ENCODE measurements at regions not wholly inside any gene's neighbourhood (a gene's known extent, or its start where the extent isn't known, plus 50 kb on each side); places are given as distances from the start of the nearest gene placed in this dataset.

DNA sequence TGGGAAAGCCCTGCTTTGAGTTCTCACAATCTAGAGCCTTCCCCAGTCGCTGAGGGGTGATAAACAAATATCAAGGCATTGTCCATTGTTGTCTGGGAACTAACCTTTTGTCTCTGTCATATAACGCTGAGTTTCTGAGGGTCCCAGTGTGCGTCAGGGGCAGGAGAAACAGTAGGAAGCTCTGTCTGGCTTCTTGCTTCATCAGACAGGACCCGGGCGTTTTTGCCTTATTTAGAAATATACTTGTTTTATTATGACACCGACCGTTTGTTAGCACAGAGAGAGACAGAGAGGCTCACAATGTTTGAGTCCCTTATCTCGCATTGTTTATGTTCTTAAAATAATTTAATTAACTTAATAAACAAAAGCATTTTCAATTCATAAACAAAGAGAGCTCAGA lies 204.9 kb upstream of the GAS1 start:
- DNase-seq (ENCODE audit: low read depth in 2 of 2) = no peak

DNA sequence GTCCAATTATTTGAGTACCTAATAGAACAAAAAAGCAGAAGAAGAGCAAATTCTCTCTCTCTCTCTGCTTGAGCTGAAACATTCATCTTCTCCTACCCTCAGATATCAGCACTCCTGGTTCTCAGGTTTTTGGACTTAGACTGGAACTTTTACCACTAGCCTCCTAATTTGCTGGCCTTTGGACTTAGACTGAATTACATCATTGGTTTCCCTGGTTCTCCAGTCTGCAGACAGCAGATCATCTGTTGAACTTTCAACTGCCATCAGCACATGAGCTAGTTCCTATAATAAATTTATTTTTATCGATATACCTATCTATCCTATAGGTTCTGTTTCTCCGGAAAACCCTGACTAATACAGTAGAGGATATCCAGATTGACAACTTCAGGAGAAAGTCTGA lies 208.9 kb upstream of the GAS1 start:
- no peak for DNase-seq (ENCODE audit: low read depth in 2 of 2)

DNA sequence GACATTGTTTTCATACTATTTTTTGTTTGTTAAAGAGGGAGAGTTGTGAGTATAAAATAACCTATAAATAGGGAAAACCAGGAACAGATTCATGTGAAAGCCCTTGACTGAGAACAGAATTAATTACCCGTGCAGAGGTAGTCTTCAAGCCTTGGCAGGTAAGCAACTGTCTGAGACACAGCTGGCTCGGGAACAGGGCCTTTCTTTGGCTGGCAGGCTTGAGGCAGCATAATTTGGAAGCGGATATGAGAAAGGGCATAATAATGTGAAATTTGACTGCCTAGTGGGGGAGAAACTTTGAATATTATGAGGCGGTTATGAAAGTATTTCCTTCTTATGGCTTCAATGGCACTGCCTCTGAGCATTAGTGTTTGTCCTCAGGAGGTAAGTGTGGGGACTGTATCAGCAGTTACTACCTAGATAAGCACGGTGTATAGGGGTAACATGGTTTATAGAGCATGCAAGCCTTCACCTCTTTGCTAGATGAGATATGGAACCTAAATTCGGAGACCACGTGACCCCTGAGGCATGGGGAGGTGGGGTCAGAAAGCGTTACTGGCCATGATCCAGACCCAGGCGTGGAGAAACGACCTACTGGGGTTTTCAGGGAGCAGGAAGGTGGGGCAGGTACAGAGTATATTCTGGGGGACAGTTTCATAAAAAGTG lies 210.2 kb upstream of the GAS1 start:
- no peak for DNase-seq (ENCODE audit: low read depth in 2 of 2)

DNA sequence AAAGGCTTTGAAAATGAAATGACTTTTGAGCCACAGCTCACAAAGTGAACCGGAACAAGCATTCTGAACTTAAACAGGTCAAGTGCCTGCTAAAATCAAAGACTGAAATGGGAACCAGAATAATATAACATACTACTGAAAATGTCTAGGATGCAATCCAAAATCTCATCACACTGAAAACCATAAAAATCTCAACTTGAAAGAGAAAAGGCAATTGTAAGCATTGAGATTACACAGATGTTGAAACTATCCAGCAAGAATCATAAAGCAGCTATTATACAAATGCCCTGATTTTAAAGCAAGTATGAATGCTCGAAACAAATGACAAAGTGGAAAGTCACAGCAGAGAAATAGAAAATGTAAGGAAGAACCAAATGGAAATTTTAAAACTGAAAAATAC lies 211.5 kb upstream of the GAS1 start:
- no peak for DNase-seq (ENCODE audit: low read depth in 2 of 2)

DNA sequence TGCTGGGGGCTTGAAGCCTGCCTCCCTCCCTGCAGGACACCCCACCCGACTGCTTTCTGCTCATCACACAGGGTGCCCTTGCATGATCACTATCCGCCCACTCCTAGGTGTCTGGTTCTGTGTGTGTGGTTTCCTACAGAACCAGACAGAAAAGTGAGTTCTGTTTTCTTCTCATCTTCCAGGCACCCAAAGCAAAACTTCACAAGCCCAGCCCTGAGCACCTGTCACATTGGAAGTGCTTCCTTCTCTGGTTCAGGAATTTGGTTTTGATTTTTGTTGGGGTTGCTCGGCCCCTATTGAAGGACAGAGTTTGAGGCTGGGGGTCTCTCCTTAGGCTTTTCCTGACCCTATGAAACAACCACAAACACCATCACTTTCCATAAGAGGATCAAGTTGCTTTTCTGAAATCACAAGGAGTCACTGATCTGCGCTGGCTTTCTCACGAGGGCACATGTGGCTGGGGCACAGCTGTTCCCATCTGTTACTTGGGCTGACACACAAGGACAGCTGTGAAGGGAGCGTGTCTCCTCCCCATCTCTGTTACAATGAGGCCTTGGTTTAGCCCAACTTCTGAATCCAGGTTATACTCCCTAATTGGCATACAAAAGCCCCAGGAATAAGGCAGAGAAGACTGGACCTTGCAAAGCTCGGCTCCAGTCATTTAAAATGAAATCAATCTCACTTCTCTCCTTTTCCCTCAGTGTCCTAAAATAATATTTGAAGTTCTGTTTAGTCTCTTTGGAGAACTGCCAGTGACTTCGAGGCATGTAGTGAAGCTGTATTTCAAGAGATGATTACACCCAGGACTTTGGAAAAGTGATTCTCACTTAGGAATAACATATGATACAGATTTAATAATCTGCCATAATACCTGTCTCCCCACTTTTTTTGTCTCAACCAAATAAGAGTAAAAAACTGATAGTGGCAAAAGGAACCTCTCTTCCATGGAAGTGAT lies 213.1 kb upstream of the GAS1 start:
- no peak for DNase-seq (ENCODE audit: low read depth in 2 of 2)

DNA sequence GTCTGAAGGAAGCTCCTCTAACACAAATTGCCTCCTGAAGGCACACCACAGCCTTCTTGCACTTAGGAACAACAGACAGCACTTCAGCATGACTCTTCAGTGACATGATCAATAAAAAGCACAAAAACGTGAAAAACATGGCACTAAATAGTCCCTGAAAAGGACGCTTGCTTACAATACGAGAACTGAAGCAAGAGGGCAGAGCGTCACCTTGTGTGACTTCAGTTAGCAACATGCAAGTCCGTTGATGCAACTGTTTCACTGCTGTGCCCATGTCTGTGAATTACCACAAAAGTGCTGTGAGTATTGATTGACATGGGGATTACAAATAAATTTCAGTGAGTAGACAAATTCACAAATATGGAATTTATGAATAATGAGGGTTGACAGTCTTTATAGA lies 219.9 kb upstream of the GAS1 start:
- no peak for DNase-seq (ENCODE audit: low read depth in 2 of 2)

DNA sequence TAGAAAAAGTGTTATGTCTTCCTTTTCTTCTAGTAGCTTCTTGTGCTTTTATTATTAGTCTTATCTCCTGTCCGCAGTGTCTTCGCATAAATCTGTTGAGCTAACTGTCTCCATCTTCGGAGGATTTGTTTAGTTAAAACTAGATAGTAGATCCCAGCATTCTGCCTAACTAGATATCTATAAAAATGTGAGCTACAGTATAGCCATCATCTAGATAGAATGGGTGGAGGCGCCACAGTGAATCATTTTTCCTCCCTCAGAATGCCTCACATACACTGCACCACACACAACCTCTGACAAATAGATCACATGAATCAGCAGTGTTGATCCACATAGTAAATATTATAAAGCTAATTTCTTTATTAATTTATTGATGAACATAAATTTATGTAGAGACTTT lies 220.3 kb upstream of the GAS1 start:
- DNase-seq (ENCODE audit: low read depth in 2 of 2) = no peak

DNA sequence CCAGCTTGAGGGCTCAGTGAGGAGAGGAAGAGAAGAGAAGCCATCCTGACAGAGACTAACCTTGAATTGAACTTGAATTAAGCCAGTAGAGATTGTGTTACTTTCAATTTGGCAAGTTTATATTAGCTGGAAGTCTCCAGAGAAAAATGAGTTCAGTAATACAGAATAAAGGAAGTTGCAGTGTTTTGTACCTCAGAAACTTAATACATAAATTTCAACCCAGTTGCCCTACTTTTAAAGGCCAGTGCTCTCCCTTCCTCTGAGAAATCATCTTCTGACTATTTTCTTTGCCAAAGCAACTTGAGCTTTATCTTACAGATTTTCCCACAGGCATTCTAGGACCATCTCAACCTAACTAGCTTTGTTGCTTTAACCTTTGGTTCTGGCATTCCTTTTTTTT lies 231.0 kb upstream of the GAS1 start:
- no peak for DNase-seq (ENCODE audit: low read depth in 2 of 2)

DNA sequence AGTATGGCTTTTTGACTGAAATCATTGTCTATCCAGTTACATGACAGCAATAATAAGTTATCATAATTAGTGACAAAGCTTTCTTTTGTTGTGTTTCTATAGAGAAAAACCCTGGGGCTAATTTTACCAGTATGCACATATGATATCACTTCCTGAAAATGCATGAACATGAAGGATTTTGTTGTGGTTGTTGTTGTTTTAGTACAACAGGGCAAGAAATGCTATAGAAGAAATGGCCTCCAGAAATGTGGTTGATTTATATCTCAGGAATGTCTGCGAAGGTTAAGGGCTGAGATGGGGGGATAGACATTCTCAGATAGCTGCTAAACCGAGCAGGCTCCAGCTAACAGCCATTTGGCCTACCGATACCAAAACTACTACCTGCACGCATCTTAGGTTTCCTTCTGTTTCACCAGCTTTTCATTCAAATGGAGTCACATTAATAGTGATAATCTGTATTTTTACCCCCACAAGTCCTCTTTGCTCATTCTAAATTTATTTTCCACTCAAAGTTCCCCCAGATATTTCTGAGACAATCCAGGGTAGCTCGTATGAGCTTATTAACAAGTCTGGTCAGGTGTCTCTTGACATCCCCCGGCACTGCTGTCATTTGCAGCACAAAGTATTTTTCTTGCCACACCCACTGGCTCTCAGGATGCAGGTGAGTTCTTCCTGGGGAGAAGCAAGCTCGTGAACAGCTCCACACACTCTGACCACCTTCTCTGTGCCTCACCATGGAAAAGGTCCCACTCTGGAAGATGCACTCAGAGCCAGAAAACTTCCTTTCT lies 232.4 kb upstream of the GAS1 start:
- no peak for DNase-seq (ENCODE audit: low read depth in 2 of 2)

DNA sequence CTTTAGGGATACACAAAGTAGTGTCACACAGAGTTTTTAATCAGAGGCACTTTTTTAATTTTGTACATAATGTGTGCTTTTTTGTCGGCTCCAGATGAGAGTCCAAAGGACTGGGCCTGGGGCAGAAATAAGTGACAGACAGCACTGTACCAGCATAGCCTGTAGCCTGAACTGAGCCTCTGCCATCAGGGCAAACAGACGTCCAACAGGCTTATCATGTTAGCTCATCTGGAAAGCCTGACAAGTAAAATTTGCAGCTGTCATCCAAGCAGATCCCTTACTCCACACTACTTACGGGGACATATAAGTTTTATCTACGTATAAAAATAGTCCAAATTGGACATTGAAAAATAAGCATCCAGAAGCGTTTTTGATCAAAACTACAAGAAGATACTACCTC lies 233.1 kb upstream of the GAS1 start:
- DNase-seq (ENCODE audit: low read depth in 2 of 2) = no peak

DNA sequence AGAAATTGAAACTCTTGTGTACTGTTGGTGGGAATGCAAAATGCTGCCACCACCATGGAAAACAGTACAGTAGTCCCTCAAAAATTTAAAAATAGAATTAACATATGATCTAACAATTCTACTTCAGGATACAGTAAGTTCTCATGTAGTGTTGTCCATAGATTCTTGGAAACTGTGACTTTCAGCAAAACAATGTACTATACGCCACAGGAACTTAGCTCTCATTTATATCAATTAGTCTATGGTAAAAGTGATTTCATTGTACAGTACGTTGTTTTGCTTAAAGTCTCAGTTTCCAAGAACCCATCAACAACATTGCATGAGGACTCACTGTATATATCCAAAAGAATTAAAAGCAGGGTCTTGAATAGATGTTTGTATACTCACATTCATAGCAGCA lies 233.5 kb upstream of the GAS1 start:
- DNase-seq (ENCODE audit: low read depth in 2 of 2) = no peak

DNA sequence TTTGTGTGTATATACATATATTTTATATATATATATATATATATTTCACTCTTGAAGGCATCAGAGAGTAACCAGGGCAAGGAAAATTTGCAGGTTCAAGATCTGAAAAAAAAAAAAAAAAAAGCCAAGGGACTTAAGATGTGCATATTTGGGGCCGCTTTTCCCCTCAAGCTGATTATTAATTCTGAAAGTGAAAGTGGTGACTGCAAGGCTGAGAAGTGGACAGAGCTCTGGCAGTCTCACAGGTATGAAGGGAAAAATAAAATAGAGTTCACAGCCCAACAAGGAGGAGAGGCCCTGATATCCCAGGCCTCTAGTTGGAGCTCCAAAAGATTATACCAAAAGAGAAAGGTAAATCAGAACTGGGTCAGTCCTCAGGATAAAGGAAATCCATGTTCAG lies 234.4 kb upstream of the GAS1 start:
- DNase-seq (ENCODE audit: low read depth in 2 of 2) = no peak

DNA sequence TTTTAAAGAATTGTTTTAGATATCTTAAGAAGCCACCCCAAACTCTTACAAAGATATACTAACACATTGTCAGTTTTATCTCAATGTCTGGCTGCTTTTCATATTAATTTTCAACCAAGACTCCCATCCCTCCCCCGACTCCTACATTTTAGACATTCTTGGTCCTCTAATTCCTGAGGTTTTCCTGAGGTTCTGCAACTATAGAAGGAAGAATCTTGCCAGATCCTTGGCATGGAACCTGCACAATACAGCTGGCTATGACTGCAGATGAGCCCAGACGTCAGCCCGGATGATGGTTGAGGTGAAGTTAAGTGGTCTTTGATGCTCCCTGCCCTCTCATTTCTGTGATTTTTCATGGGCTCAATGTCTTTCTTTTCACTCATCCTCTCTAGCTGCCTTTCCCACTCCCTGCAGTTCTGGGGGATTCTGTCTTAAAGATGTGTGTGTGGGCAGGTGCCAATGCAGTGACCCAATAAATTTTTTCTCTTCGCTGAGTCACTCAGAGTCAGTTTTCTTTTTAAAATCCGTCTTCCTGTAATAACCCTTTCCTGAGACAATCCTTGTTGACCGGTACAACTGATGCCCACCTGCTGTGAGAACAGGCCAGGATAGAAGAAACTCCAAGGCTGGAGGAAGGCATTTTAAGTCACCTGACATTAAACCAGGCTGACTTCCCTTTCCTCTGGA lies 237.8 kb upstream of the GAS1 start:
- DNase-seq (ENCODE audit: low read depth in 2 of 2) = no peak

DNA sequence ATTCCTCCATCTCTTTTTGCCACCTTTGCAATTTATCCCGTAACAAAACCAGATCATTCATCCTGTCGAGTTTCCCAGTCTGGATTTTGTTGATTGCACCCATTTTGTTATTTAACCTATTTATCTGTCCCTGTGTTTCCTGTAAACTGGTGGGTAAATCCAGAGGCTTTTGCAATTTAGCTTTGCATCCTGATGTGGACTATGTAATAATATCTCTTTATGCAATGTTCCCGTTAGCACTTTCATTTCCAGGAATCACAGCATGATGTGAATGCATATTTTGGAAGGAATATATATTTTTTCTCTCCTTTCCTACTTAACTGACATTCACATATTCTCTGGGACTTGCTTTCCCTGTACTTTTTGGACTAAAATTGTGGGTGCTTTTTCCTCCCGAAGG lies 240.3 kb upstream of the GAS1 start:
- DNase-seq (ENCODE audit: low read depth in 2 of 2) = no peak

DNA sequence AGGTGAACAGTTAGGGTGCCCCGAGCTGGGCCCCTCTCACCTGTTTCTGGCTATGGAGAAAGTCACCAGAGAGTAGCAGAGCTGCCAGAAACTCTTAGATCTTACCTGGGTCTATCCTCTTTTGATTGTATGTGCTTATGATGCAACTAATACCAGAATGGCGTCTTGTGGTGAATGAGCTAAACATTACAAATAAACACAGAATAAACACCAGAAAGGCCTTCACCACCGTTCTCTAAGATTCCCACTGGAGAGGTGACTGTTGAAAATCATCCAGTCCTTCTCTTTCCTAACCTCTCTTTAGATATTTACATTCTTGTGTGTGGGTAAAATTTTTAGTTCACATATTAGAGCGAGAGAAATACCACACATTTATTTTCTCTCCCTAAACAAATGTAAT lies 241.7 kb upstream of the GAS1 start:
- DNase-seq (ENCODE audit: low read depth in 2 of 2) = no peak

DNA sequence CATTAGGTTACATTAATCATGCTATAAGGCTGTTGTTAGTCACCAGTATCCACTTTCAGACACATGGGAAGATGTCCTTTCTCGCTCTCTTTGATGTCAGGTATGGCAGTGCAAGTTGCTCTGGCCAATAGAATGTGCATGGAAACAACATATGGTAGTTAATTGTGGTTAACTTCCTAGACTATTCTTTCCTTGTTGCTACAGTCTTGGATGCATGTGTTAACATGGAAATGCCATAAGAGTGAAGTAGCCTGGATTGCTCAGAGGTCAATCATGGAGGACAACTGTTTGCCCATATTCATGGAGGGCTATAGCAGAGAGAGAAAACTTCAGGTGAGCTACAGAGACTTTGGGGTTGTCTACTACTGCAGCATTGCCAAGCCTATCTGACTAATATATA lies 245.8 kb upstream of the GAS1 start:
- no peak for DNase-seq (ENCODE audit: low read depth in 2 of 2)

DNA sequence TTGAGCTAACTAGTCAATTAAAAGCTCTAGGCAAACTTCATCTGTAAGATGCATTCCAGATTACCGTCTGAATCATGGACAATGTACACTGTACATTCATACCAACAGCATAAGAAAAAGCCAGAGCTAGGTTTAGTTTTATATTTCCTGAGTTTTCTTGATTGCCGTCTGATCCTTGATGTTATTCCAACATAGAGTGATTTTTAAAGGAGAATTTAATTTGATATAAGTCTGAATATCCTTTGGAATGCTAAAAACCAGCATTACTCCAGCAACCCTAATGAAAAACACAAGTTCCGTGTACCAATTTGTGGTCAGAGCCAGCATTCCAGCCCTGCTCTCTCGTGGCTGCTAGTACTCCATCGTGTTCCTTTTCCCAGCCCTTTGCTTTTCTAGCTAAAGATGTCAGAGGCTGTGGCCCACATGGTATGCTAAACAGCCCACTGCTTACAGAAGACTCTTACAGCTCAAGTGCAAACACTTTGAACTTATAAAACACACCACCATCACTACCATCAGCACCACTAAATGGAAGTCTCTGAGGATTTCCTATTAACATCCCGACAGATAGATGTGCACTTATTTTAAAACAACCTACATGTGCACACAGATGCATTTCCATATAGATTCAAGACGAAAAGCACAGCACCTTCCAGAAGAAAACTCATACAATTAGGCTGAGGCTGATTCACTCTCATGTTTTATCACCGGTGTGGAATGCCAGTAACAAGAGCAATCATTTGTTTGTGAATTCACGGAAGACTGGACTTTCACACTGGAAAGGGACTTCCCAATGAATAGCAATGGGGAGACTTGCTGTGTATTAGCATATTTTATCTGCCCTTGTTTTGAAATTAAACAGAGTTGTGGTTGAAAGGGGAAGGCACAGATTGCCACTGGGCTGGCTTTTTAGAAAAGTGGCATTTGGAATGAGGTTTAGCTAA lies 246.9 kb upstream of the GAS1 start:
- DNase-seq (ENCODE audit: low read depth in 2 of 2) = no peak

DNA sequence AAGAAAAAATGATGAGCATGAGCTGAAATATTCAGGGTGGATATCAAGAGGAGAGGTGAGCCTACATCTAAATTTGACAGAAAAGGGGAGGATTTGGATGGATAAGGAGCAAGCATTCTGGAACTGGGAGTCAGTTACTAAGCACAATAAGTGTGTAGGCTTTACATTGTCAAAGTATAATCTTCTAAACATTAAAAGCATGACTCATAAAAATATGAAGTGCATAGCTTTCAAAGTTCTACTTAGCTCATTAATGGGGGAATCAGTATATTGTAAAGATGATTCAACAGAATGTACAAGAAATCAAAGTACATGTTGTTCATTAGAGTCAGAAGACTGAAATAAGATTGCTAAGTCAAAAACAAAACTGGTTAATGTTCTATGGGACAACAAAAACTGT lies 248.0 kb upstream of the GAS1 start:
- no peak for DNase-seq (ENCODE audit: low read depth in 2 of 2)

DNA sequence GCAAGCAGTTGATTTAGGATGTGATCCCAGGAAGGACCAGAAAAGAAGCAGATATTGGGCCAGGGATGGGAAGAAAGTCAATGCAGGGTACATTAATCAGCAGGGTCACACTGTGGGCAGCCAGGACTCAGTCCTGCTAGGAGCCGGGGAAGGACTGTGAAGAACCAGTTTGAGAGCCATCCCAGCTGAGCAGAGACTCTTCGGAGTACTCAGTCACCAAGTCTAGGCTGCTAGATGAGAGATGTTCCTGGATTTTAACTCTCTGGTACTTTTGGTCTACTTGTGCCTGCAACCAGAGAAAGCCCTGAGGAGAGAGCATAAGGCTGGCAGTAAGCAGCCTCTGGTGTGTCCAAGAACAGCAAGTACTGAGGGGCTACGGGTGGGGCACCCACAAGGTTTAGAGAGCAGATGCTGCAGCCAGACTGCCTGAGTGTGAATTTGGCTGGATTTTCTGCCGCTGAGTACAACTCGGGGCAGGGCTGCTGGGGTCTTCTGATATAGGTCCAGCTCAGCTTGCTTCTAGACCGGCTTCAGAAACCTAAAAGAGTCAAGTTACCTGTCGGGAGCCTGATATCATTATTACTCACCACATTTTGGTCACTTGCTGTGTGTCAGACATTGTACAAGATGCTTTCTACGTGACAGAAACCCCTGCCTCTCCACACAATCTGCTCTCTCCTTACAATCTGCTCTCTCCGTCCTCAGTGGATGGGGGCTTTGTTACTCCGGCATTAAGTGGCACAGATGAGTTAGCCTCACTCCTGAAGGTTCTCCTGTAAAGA lies 250.2 kb upstream of the GAS1 start:
- no peak for DNase-seq (ENCODE audit: low read depth in 2 of 2)

DNA sequence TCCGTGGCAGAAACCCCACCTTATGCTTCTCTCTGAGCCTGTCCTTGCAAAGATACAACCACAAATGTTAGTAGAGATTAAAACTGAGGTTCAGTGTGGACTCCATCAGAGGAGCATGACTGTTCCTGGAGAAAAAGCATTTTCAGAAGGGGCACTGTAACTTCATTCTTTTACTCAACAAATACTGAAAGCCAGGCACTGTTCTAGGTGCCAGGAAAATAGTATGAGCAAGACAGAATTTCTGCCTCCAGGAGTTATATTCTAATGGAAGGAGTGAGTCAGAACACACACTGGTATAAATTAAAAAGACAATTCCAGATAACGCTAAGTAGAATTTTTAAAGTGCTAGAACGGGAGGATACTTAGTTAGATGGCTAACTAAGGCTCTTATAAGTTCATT lies 251.4 kb upstream of the GAS1 start:
- no peak for DNase-seq (ENCODE audit: low read depth in 2 of 2)

Measured in stimulated activated CD4-positive, alpha-beta T cell treated with anti-CD3 and anti-CD28 coated beads, Interleukin-1b, Interleukin-23, amount 100 ng/mL, for 4 hours (primary cell).